SK-N-SH treated with all-trans-retinoic acid at 6 μM for 48 hours (cell line): ENCODE measurements at regions not wholly inside any gene's neighbourhood (a gene's known extent, or its start where the extent isn't known, plus 50 kb on each side); places are given as distances from the start of the nearest gene placed in this dataset.

Source experiments
- ATAC-seq: fragments of 200-7000 bp; cut with Tn5 transposase; 3 replicates; pipeline ENCODE4 v1.9.1; 2020; ENCODE audit warnings: mild to moderate bottlenecking, moderate library complexity
- ARNTL ChIP-seq: fragments of 450-650 bp; formaldehyde crosslinking; IDR thresholded peaks from 2 replicates; pipeline ENCODE4 v1.5.0; 2020; ENCODE audit warnings: low read depth, mild to moderate bottlenecking, moderate library complexity, borderline replicate concordance
- BACH2 ChIP-seq: fragments of 250-450 bp; sonication (Bioruptor Pico); IDR thresholded peaks from 2 replicates; pipeline ENCODE4 v1.9.0; 2021; ENCODE audit warnings: mild to moderate bottlenecking, borderline replicate concordance
- CSDC2 ChIP-seq: fragments of 250-450 bp; sonication (Bioruptor Pico); IDR thresholded peaks from 2 replicates; pipeline ENCODE4 v1.5.0; 2020; ENCODE audit warnings: mild to moderate bottlenecking, moderate library complexity
- ESRRG ChIP-seq: fragments of 250-450 bp; sonication (Bioruptor Pico); IDR thresholded peaks from 2 replicates; pipeline ENCODE4 v1.6.1; 2021; ENCODE audit warnings: mild to moderate bottlenecking
- GLIS3 ChIP-seq: fragments of 250-450 bp; sonication (Bioruptor Pico); IDR thresholded peaks from 2 replicates; pipeline ENCODE4 v1.5.0; 2020; ENCODE audit warnings: mild to moderate bottlenecking, moderate library complexity
- ISL1 ChIP-seq: fragments of 250-450 bp; sonication (Bioruptor Pico); IDR thresholded peaks from 2 replicates; pipeline ENCODE4 v2.1.2; 2022; ENCODE audit warnings: mild to moderate bottlenecking, moderate library complexity
- OSR1 ChIP-seq: fragments of 250-450 bp; sonication (Bioruptor Pico); IDR thresholded peaks from 2 replicates; pipeline ENCODE4 v1.8.0; 2022; ENCODE audit warnings: moderate library complexity, mild to moderate bottlenecking, inconsistent platforms
- PPARA ChIP-seq: fragments of 250-450 bp; sonication (Bioruptor Pico); IDR thresholded peaks from 2 replicates; pipeline ENCODE4 v1.5.0; 2020; ENCODE audit warnings: mild to moderate bottlenecking, borderline replicate concordance
- RARB ChIP-seq: fragments of 250-450 bp; sonication (Bioruptor Pico); IDR thresholded peaks from 2 replicates; pipeline ENCODE4 v1.8.0; 2021; ENCODE audit warnings: mild to moderate bottlenecking, moderate library complexity
- SNAI2 ChIP-seq: fragments of 250-450 bp; sonication (Bioruptor Pico); IDR thresholded peaks from 2 replicates; pipeline ENCODE4 v1.5.0; 2020; ENCODE audit warnings: mild to moderate bottlenecking, moderate library complexity
- TCF4 ChIP-seq: fragments of 250-450 bp; sonication (Bioruptor Pico); IDR thresholded peaks from 2 replicates; pipeline ENCODE4 v1.8.0; 2021; ENCODE audit warnings: mild to moderate bottlenecking, moderate library complexity, borderline replicate concordance
- TOX ChIP-seq: fragments of 250-450 bp; sonication (Bioruptor Pico); IDR thresholded peaks from 2 replicates; pipeline ENCODE4 v1.8.0; 2021; ENCODE audit warnings: mild to moderate bottlenecking, moderate library complexity, borderline replicate concordance
- ZC3H10 ChIP-seq: fragments of 250-450 bp; sonication (Bioruptor Pico); IDR thresholded peaks from 2 replicates; pipeline ENCODE4 v1.5.1; 2021; ENCODE audit warnings: mild to moderate bottlenecking, moderate library complexity
- ZFP3 ChIP-seq: fragments of 250-450 bp; sonication (Bioruptor Pico); IDR thresholded peaks from 2 replicates; pipeline ENCODE4 v1.5.0; 2020; ENCODE audit warnings: mild to moderate bottlenecking, moderate library complexity
- ZFP30 ChIP-seq: fragments of 450-650 bp; formaldehyde crosslinking; IDR thresholded peaks from 2 replicates; pipeline ENCODE4 v1.5.0; 2022; ENCODE audit warnings: mild to moderate bottlenecking, moderate library complexity
- ZNF565 ChIP-seq: fragments of 450-650 bp; formaldehyde crosslinking; conservative IDR thresholded peaks from 2 replicates; pipeline ENCODE4 v1.5.0; 2020; ENCODE audit warnings: low read depth, mild to moderate bottlenecking, moderate library complexity
- ZNF70 ChIP-seq: fragments of 450-650 bp; formaldehyde crosslinking; IDR thresholded peaks from 2 replicates; pipeline ENCODE4 v1.5.0; 2020; ENCODE audit warnings: mild to moderate bottlenecking, moderate library complexity
- ZNF8 ChIP-seq: fragments of 450-650 bp; formaldehyde crosslinking; IDR thresholded peaks from 2 replicates; pipeline ENCODE4 v1.5.0; 2020; ENCODE audit warnings: mild to moderate bottlenecking, moderate library complexity
- TF ChIP-seq, protein P1 (sequence below): fragments of 250-450 bp; sonication (Bioruptor Pico); IDR thresholded peaks from 2 replicates; pipeline ENCODE4 v1.8.0; 2021; ENCODE audit warnings: low read depth, mild to moderate bottlenecking, moderate library complexity, borderline replicate concordance
- TF ChIP-seq, protein P2 (sequence below): fragments of 250-450 bp; sonication (Bioruptor Pico); IDR thresholded peaks from 2 replicates; pipeline ENCODE4 v1.8.0; 2020; ENCODE audit warnings: mild to moderate bottlenecking, moderate library complexity, borderline replicate concordance
- TF ChIP-seq, protein P3 (sequence below): fragments of 250-450 bp; sonication (Bioruptor Pico); IDR thresholded peaks from 2 replicates; pipeline ENCODE4 v1.5.1; 2020; ENCODE audit warnings: low read depth, mild to moderate bottlenecking, moderate library complexity
- TF ChIP-seq, protein P4 (sequence below): fragments of 250-450 bp; sonication (Bioruptor Pico); IDR thresholded peaks from 2 replicates; pipeline ENCODE4 v1.5.0; 2020; ENCODE audit warnings: mild to moderate bottlenecking, moderate library complexity

DNA sequence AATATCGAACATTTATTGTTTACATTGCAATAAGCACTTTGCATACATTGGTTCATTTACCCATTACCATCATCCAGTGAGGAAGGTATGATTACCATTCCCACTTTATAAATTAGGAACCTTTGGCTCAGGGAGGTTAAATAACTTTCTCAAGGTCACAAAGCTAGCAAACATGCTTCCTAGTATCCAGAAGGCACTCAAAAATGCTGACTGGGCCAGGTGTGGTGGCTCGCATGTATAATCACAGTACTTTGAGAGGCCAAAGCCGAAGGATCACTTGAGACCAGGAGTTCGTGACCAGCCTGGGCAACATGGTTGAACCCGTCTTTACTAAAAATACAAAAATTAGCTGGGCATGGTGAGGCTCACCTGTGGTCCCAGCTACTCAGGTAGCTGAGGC, 259.6 kb downstream of the TMEM114 start:
- no peak for ATAC-seq
- TF ChIP-seq ZNF70 (CRISPR knock-in tag) = no peak
- TF ChIP-seq TCF4 (CRISPR knock-in tag) = no peak
- no peak for TF ChIP-seq ARNTL (CRISPR knock-in tag)
- TF ChIP-seq, protein P1, sequence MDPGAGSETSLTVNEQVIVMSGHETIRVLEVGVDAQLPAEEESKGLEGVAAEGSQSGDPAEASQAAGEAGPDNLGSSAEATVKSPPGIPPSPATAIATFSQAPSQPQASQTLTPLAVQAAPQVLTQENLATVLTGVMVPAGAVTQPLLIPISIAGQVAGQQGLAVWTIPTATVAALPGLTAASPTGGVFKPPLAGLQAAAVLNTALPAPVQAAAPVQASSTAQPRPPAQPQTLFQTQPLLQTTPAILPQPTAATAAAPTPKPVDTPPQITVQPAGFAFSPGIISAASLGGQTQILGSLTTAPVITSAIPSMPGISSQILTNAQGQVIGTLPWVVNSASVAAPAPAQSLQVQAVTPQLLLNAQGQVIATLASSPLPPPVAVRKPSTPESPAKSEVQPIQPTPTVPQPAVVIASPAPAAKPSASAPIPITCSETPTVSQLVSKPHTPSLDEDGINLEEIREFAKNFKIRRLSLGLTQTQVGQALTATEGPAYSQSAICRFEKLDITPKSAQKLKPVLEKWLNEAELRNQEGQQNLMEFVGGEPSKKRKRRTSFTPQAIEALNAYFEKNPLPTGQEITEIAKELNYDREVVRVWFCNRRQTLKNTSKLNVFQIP = no peak
- no peak for TF ChIP-seq TOX (CRISPR knock-in tag)
- TF ChIP-seq PPARA (CRISPR knock-in tag) = no peak
- no peak for TF ChIP-seq CSDC2 (CRISPR knock-in tag)
- TF ChIP-seq ESRRG = no peak
- TF ChIP-seq, protein P2, sequence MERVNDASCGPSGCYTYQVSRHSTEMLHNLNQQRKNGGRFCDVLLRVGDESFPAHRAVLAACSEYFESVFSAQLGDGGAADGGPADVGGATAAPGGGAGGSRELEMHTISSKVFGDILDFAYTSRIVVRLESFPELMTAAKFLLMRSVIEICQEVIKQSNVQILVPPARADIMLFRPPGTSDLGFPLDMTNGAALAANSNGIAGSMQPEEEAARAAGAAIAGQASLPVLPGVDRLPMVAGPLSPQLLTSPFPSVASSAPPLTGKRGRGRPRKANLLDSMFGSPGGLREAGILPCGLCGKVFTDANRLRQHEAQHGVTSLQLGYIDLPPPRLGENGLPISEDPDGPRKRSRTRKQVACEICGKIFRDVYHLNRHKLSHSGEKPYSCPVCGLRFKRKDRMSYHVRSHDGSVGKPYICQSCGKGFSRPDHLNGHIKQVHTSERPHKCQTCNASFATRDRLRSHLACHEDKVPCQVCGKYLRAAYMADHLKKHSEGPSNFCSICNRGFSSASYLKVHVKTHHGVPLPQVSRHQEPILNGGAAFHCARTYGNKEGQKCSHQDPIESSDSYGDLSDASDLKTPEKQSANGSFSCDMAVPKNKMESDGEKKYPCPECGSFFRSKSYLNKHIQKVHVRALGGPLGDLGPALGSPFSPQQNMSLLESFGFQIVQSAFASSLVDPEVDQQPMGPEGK (CRISPR knock-in tag) = no peak
- TF ChIP-seq ZFP30 (CRISPR knock-in tag) = no peak
- TF ChIP-seq RARB = no peak
- TF ChIP-seq ISL1 = no peak
- no peak for TF ChIP-seq ZNF565 (CRISPR knock-in tag)
- no peak for TF ChIP-seq SNAI2 (CRISPR knock-in tag)
- no peak for TF ChIP-seq GLIS3
- no peak for TF ChIP-seq ZNF8 (CRISPR knock-in tag)
- TF ChIP-seq, protein P3, sequence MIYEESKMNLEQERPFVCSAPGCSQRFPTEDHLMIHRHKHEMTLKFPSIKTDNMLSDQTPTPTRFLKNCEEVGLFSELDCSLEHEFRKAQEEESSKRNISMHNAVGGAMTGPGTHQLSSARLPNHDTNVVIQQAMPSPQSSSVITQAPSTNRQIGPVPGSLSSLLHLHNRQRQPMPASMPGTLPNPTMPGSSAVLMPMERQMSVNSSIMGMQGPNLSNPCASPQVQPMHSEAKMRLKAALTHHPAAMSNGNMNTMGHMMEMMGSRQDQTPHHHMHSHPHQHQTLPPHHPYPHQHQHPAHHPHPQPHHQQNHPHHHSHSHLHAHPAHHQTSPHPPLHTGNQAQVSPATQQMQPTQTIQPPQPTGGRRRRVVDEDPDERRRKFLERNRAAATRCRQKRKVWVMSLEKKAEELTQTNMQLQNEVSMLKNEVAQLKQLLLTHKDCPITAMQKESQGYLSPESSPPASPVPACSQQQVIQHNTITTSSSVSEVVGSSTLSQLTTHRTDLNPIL (CRISPR knock-in tag) = no peak
- TF ChIP-seq, protein P4, sequence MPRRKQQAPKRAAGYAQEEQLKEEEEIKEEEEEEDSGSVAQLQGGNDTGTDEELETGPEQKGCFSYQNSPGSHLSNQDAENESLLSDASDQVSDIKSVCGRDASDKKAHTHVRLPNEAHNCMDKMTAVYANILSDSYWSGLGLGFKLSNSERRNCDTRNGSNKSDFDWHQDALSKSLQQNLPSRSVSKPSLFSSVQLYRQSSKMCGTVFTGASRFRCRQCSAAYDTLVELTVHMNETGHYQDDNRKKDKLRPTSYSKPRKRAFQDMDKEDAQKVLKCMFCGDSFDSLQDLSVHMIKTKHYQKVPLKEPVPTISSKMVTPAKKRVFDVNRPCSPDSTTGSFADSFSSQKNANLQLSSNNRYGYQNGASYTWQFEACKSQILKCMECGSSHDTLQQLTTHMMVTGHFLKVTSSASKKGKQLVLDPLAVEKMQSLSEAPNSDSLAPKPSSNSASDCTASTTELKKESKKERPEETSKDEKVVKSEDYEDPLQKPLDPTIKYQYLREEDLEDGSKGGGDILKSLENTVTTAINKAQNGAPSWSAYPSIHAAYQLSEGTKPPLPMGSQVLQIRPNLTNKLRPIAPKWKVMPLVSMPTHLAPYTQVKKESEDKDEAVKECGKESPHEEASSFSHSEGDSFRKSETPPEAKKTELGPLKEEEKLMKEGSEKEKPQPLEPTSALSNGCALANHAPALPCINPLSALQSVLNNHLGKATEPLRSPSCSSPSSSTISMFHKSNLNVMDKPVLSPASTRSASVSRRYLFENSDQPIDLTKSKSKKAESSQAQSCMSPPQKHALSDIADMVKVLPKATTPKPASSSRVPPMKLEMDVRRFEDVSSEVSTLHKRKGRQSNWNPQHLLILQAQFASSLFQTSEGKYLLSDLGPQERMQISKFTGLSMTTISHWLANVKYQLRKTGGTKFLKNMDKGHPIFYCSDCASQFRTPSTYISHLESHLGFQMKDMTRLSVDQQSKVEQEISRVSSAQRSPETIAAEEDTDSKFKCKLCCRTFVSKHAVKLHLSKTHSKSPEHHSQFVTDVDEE (CRISPR knock-in tag) = no peak

DNA sequence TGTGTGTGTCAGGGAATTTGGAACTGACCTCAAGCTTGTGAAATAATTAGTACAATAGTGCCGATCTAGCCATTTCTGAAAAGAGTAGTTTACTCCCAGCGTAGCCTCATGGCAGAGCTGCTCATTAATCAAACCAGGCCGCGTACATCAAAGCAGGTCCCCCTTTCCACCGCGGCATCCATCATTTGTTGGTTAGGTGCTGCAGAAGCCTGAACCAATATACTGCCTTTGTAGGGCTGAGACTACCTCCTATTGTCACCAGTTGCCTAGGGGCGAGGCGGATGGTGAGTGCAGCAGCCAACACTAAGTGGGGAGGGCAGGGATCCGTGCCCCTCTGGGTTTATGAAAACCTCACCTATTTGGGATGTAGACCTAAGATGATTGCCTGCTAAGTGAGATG, 264.1 kb downstream of the TMEM114 start:
- TF ChIP-seq ZNF8 (CRISPR knock-in tag) = no peak
- no peak for TF ChIP-seq ZFP30 (CRISPR knock-in tag)
- TF ChIP-seq ZNF70 (CRISPR knock-in tag) = no peak
- no peak for TF ChIP-seq GLIS3
- TF ChIP-seq CSDC2 (CRISPR knock-in tag) = no peak
- TF ChIP-seq ISL1 = no peak
- TF ChIP-seq OSR1 (CRISPR knock-in tag) = no peak
- TF ChIP-seq TOX (CRISPR knock-in tag) = no peak
- no peak for TF ChIP-seq ZFP3 (CRISPR knock-in tag)
- TF ChIP-seq ZNF565 (CRISPR knock-in tag) = no peak
- TF ChIP-seq, protein P4 (CRISPR knock-in tag) = no peak
- TF ChIP-seq ESRRG = no peak
- TF ChIP-seq RARB = no peak
- TF ChIP-seq ARNTL (CRISPR knock-in tag) = no peak
- TF ChIP-seq, protein P1 = no peak
- TF ChIP-seq ZC3H10 (CRISPR knock-in tag) = no peak
- TF ChIP-seq BACH2 (CRISPR knock-in tag) = no peak
- no peak for ATAC-seq
